Gastroesophageal sphincter (tissue), 4 donors: ENCODE measurements at regions not wholly inside any gene's neighbourhood (a gene's known extent, or its start where the extent isn't known, plus 50 kb on each side); places are given as distances from the start of the nearest gene placed in this dataset.

Experiments
- ATAC-seq: fragments of 150-250 bp; one replicate; pipeline ENCODE4 v1.9.1; 2016; ENCODE audit warnings: mild to moderate bottlenecking, moderate library complexity
- H3K27ac ChIP-seq, 4 donors: fragments of 200-600 bp; sonication (generic) in 3 of 4; 1 replicate in 3 of 4; 2 replicates in 1 of 4; pipeline ENCODE4 v1.5.1; 2016 to 2019
- H3K27me3 ChIP-seq: fragments of 200-600 bp; sonication (generic); one replicate; pipeline ENCODE4 v1.5.1; 2019
- H3K36me3 ChIP-seq, 2 donors: fragments of 200-600 bp; sonication (generic); one replicate each; pipeline ENCODE4 v1.5.1; 2019; ENCODE audit warnings: control low read depth in 1 of 2
- H3K4me1 ChIP-seq, 3 donors: fragments of 200-600 bp; sonication (generic); 1 replicate in 2 of 3; 2 replicates in 1 of 3; pipeline ENCODE4 v1.5.1; 2016 to 2019; ENCODE audit warnings: control low read depth in 2 of 3
- H3K4me3 ChIP-seq, 2 donors: fragments of 200-600 bp; sonication (generic); one replicate each; pipeline ENCODE4 v1.5.1; 2019; ENCODE audit warnings: mild to moderate bottlenecking in 1 of 2, moderate library complexity in 1 of 2
- H3K9me3 ChIP-seq, 3 donors: fragments of 200-600 bp; sonication (generic); one replicate each; pipeline ENCODE4 v1.5.1; 2017 to 2019; ENCODE audit warnings: control low read depth in 2 of 3
- CTCF ChIP-seq, 4 experiments: fragments of 200-600 bp in 2 of 4; fragments of 450-650 bp in 2 of 4; sonication (generic) in 1 of 4; IDR thresholded peaks; one replicate each; pipeline ENCODE4 v1.5.1; 2017 to 2019; ENCODE audit warnings: antibody characterized with exemption in 4 of 4, mild to moderate bottlenecking in 2 of 4, moderate library complexity in 2 of 4
- EP300 ChIP-seq: sonication (generic); formaldehyde crosslinking; IDR thresholded peaks from one replicate; pipeline ENCODE4 v1.6.1; 2017; ENCODE audit warnings: antibody characterized with exemption, mild to moderate bottlenecking
- POLR2A ChIP-seq, 2 donors: fragments of 450-650 bp; IDR thresholded peaks; one replicate each; pipeline ENCODE4 v1.6.1; 2017; ENCODE audit warnings: antibody characterized with exemption in 2 of 2, mild to moderate bottlenecking in 2 of 2, moderate library complexity in 1 of 2
- POLR2AphosphoS5 ChIP-seq: sonication (generic); formaldehyde crosslinking; IDR thresholded peaks from one replicate; pipeline ENCODE4 v1.6.1; 2017; ENCODE audit warnings: antibody characterized with exemption
- WGBS, 2 donors: methylation state at CpG; one replicate each; pipeline ENCODE4 v1.1.5; 2018; ENCODE audit warnings: low coverage in 1 of 2; 5-methylcytosine and 5-hydroxymethylcytosine counted together

GRCh38 chr6:155591741-155592140 lies 136.1 kb upstream of the NOX3 start:
- Histone ChIP-seq H3K9me3 (no peaks in the 10 kb centered on the region), H3K4me1 (no peaks in the 10 kb centered on the region), H3K36me3 (no peaks in the 10 kb centered on the region), H3K4me3 (no peak overlapping the region), H3K27me3 (no peaks in the 10 kb centered on the region), H3K27ac (no peak overlapping the region)
- TF ChIP-seq POLR2AphosphoS5 (no peak), POLR2A (IDR thresholded peaks at IDR 0.05) (no peak), CTCF (IDR thresholded peaks at IDR 0.05) (no peak)
- 84 to 100% methylated on average over 1 of the region's 1 CpG for WGBS, 2 donors
- ATAC-seq: no peak

GRCh38 chr6:155589190-155589589 lies 133.6 kb upstream of the NOX3 start:
- TF ChIP-seq POLR2AphosphoS5 (no peak), CTCF (IDR thresholded peaks at IDR 0.05) (no peak), POLR2A (IDR thresholded peaks at IDR 0.05) (no peak), EP300 (no peak)
- no peaks in the 10 kb centered on the region for H3K27me3 ChIP-seq
- 60 to 100% methylated on average over 1 of the region's 2 CpGs for WGBS, 2 donors
- H3K9me3 ChIP-seq: no peaks in the 10 kb centered on the region
- no peak overlapping the region for H3K27ac ChIP-seq
- no peaks in the 10 kb centered on the region for H3K4me1 ChIP-seq
- ATAC-seq: no peak
- no peaks in the 10 kb centered on the region for H3K36me3 ChIP-seq
- H3K4me3 ChIP-seq: no peak overlapping the region

- TF ChIP-seq POLR2A (IDR thresholded peaks at IDR 0.05): no peak
- TF ChIP-seq POLR2AphosphoS5: no peak
- no peak for TF ChIP-seq CTCF (IDR thresholded peaks at IDR 0.05)
- no peak for TF ChIP-seq EP300
- no CpG with 5 or more reads among the region's 1 CpG for WGBS, 2 donors
- no peaks in the 10 kb centered on the region for H3K27me3 ChIP-seq
Observed at GRCh38 chr6:155587817-155588216, 132.2 kb upstream of the NOX3 start.

GRCh38 chr6:155586090-155586489 lies 130.5 kb upstream of the NOX3 start:
- H3K27me3 ChIP-seq: no peaks in the 10 kb centered on the region
- no peaks in the 10 kb centered on the region for H3K9me3 ChIP-seq
- 85 to 93% methylated on average over 1 of the region's 1 CpG for WGBS, 2 donors
- no peak overlapping the region for H3K4me3 ChIP-seq
- no peaks in the 10 kb centered on the region for H3K4me1 ChIP-seq
- H3K27ac ChIP-seq: no peak overlapping the region
- H3K36me3 ChIP-seq: no peaks in the 10 kb centered on the region
- no peak for ATAC-seq
- TF ChIP-seq POLR2AphosphoS5 (no peak), CTCF (IDR thresholded peaks at IDR 0.05) (no peak), EP300 (no peak), POLR2A (IDR thresholded peaks at IDR 0.05) (no peak)

More at GRCh38 chr6:155587817-155588216, 132.2 kb upstream of the NOX3 start:
- no peak for ATAC-seq
- no peak overlapping the region for H3K27ac ChIP-seq
- no peak overlapping the region for H3K4me3 ChIP-seq
- no peaks in the 10 kb centered on the region for H3K36me3 ChIP-seq
- H3K9me3 ChIP-seq: no peaks in the 10 kb centered on the region
- no peaks in the 10 kb centered on the region for H3K4me1 ChIP-seq

- 72 to 100% methylated on average over 1 to 3 of the region's 3 CpGs for WGBS, 2 donors
- TF ChIP-seq EP300: no peak
- no peak for TF ChIP-seq POLR2AphosphoS5
- TF ChIP-seq POLR2A (IDR thresholded peaks at IDR 0.05): no peak
- TF ChIP-seq CTCF (IDR thresholded peaks at IDR 0.05): no peak
- no peak for ATAC-seq
- Histone ChIP-seq H3K27ac (no peak overlapping the region), H3K27me3 (no peaks in the 10 kb centered on the region), H3K4me1 (no peaks in the 10 kb centered on the region), H3K9me3 (no peaks in the 10 kb centered on the region), H3K36me3 (no peaks in the 10 kb centered on the region), H3K4me3 (no peak overlapping the region)
Observed at GRCh38 chr6:155584006-155584405, 128.4 kb upstream of the NOX3 start.
